ENCODE measurements at regions not wholly inside any gene's neighbourhood (a gene's known extent, or its start where the extent isn't known, plus 50 kb on each side); places are given as distances from the start of the nearest gene placed in this dataset.
"Not testable (repeated sequence)": the region's sequence is repeated elsewhere in the genome, so short reads cannot be mapped to it uniquely, and the experiment has no call there.

GRCh38 chr10:33835556-33835955 is 501.1 kb upstream of the NRP1 start:
- intact Hi-C loops (cut with DNase I), result no loop called here
- H3K9me3 ChIP-seq, result no peaks in the 10 kb centered on the region
- no peak for TF ChIP-seq CTCF (IDR thresholded peaks at IDR 0.05)
- no peaks in the 10 kb centered on the region for H3K4me1 ChIP-seq
- DNase-seq, result no peak
- H3K4me3 ChIP-seq, result no peak overlapping the region
- ATAC-seq, result no peak
- no peaks in the 10 kb centered on the region for H3K36me3 ChIP-seq
- H3K27me3 ChIP-seq, result no peaks in the 10 kb centered on the region
- 86 to 88% methylated on average over 1 of the region's 1 CpG for WGBS, 2 donors
- H3K27ac ChIP-seq, result no peak overlapping the region

GRCh38 chr10:33833566-33833965 is 499.1 kb upstream of the NRP1 start:
- H3K9me3 ChIP-seq, result no peaks in the 10 kb centered on the region
- no peaks in the 10 kb centered on the region for H3K27me3 ChIP-seq
- no peaks in the 10 kb centered on the region for H3K4me1 ChIP-seq
- intact Hi-C loops (cut with DNase I), result no loop called here
- DNase-seq, result no peak
- H3K4me3 ChIP-seq, result no peak overlapping the region
- TF ChIP-seq CTCF (IDR thresholded peaks at IDR 0.05), result no peak
- H3K36me3 ChIP-seq, result no peaks in the 10 kb centered on the region
- H3K27ac ChIP-seq, result no peak overlapping the region
- 93 to 94% methylated on average over 5 of the region's 5 CpGs for WGBS, 2 donors
- no peak for ATAC-seq

GRCh38 chr10:33832124-33832787 is 497.8 kb upstream of the NRP1 start:
- intact Hi-C loops (cut with DNase I), result no loop called here
- H3K9me3 ChIP-seq, result no peaks in the 10 kb centered on the region
- no peak overlapping the region for H3K4me3 ChIP-seq
- no peaks in the 10 kb centered on the region for H3K36me3 ChIP-seq
- WGBS, 2 donors, result 65 to 74% methylated on average over 4 of the region's 4 CpGs
- H3K27me3 ChIP-seq, result no peaks in the 10 kb centered on the region
- DNase-seq (no peak), ATAC-seq (no peak)
- no peak overlapping the region for H3K27ac ChIP-seq
- no peaks in the 10 kb centered on the region for H3K4me1 ChIP-seq
- no peak for TF ChIP-seq CTCF (IDR thresholded peaks at IDR 0.05)

GRCh38 chr10:33831591-33831990 is 497.1 kb upstream of the NRP1 start:
- ATAC-seq, result no peak
- Histone ChIP-seq H3K4me3 (no peak overlapping the region), H3K27ac (no peak overlapping the region), H3K9me3 (no peaks in the 10 kb centered on the region), H3K36me3 (no peaks in the 10 kb centered on the region), H3K27me3 (no peaks in the 10 kb centered on the region), H3K4me1 (no peaks in the 10 kb centered on the region)
- intact Hi-C loops (cut with DNase I), result no loop called here
- DNase-seq, result no peak
- no peak for TF ChIP-seq CTCF (IDR thresholded peaks at IDR 0.05)
- WGBS, 2 donors, result 87 to 89% methylated on average over 2 of the region's 2 CpGs

GRCh38 chr10:33829899-33830298 is 495.4 kb upstream of the NRP1 start:
- H3K27ac ChIP-seq; H3K27me3 ChIP-seq; H3K4me3 ChIP-seq; ATAC-seq; H3K4me1 ChIP-seq; H3K36me3 ChIP-seq; DNase-seq; H3K9me3 ChIP-seq; intact Hi-C loops (cut with DNase I): not testable (repeated sequence)
- 94 to 97% methylated on average over 3 of the region's 3 CpGs for WGBS, 2 donors
